B cell (primary cell): ENCODE measurements at regions not wholly inside any gene's neighbourhood (a gene's known extent, or its start where the extent isn't known, plus 50 kb on each side); places are given as distances from the start of the nearest gene placed in this dataset.

Experiments
- ATAC-seq: fragments of 200-7000 bp; cut with Tn5 transposase; one replicate; pipeline ENCODE4 v1.10.0; 2021; ENCODE audit warnings: low read depth, mild to moderate bottlenecking, moderate number of reproducible peaks, moderate library complexity
- CTCF ChIA-PET: fragments of 350-600 bp; sonication (Branson Sonifier 250); formaldehyde crosslinking; loops from one replicate; lab custom pipeline; 2021; ENCODE audit warnings: antibody characterized with exemption, inconsistent platforms; lab: Charles Lee
- POLR2A ChIA-PET: fragments of 350-600 bp; sonication (Branson Sonifier 250); formaldehyde crosslinking; loops from one replicate; lab custom pipeline; 2021; ENCODE audit warnings: antibody characterized with exemption; lab: Charles Lee
- DNase-seq: peaks from one replicate; pipeline ENCODE4 v3.0.0; 2013
- H2AFZ ChIP-seq: 2 replicates; pipeline ENCODE4 v1.6.1; 2012; ENCODE audit warnings: mild to moderate bottlenecking, low read depth, low read length; ENCODE audit not compliant: insufficient read depth, poor library complexity, severe bottlenecking
- H3K27ac ChIP-seq, 2 donors: 1 replicate in 1 of 2; 2 replicates in 1 of 2; pipeline ENCODE4 v1.5.1; 2012 to 2013; ENCODE audit warnings: low read length in 2 of 2, mild to moderate bottlenecking in 2 of 2, moderate library complexity in 1 of 2
- H3K27me3 ChIP-seq, 4 experiments: fragments of 200-600 bp in 1 of 4; sonication (generic) in 1 of 4; replicated peaks in 1 of 4; 1 replicate in 2 of 4; 2 replicates in 2 of 4; pipeline versions ENCODE4 v1.6.1 to v1.7.0; 2013 to 2016; ENCODE audit warnings: low read length in 3 of 4, mild to moderate bottlenecking in 2 of 4, mixed read lengths in 1 of 4, moderate library complexity in 1 of 4; ENCODE audit not compliant: insufficient read depth in 4 of 4, control insufficient read depth in 3 of 4; ENCODE audit errors: control extremely low read depth in 1 of 4
- H3K36me3 ChIP-seq, 2 experiments: replicated peaks in 1 of 2; 1 replicate in 1 of 2; 2 replicates in 1 of 2; pipeline versions ENCODE4 v1.6.1 to v1.7.1; 2013; ENCODE audit warnings: low read length in 1 of 2; ENCODE audit not compliant: insufficient read depth in 2 of 2, control insufficient read depth in 1 of 2; ENCODE audit errors: control extremely low read depth in 1 of 2, extremely low read depth in 1 of 2
- H3K4me1 ChIP-seq, 2 donors: fragments of 200-600 bp in 1 of 2; sonication (generic) in 1 of 2; 1 replicate in 1 of 2; 2 replicates in 1 of 2; pipeline versions ENCODE4 v1.5.1 to v1.6.1; 2013 to 2017; ENCODE audit warnings: low read length in 2 of 2; ENCODE audit not compliant: control insufficient read depth in 2 of 2, insufficient read depth in 2 of 2
- H3K4me2 ChIP-seq: replicated peaks from 2 replicates; pipeline ENCODE3; 2012; ENCODE audit warnings: mild to moderate bottlenecking, low read depth, low read length; ENCODE audit not compliant: poor library complexity, severe bottlenecking
- H3K4me3 ChIP-seq, 5 experiments: fragments of 200-600 bp in 1 of 5; sonication (generic) in 1 of 5; 1 replicate in 3 of 5; 2 replicates in 2 of 5; pipeline versions ENCODE4 v1.5.1 to v1.7.0; 2011 to 2016; ENCODE audit warnings: low read length in 4 of 5, mild to moderate bottlenecking in 4 of 5, low read depth in 2 of 5, control low read depth in 1 of 5, moderate library complexity in 1 of 5; ENCODE audit not compliant: insufficient read depth in 1 of 5; ENCODE audit errors: control extremely low read depth in 1 of 5, extremely low read depth in 1 of 5
- H3K79me2 ChIP-seq: fragments of 200-600 bp; sonication (generic); one replicate; pipeline ENCODE4 v1.6.0; 2016; ENCODE audit warnings: low read length; ENCODE audit not compliant: control insufficient read depth, insufficient read depth
- H3K9ac ChIP-seq: fragments of 200-600 bp; sonication (generic); 2 replicates; pipeline ENCODE4 v1.6.1; 2017; ENCODE audit warnings: mild to moderate bottlenecking, low read length, moderate library complexity
- H3K9me3 ChIP-seq, 3 donors: one replicate each; pipeline versions ENCODE4 v1.6.1 to v1.7.1; 2013; ENCODE audit warnings: low read length in 2 of 3; ENCODE audit not compliant: control insufficient read depth in 2 of 3, insufficient read depth in 1 of 3; ENCODE audit errors: control extremely low read depth in 1 of 3
- H4K20me1 ChIP-seq: 2 replicates; pipeline ENCODE4 v1.6.0; 2012; ENCODE audit warnings: mild to moderate bottlenecking, low read length; ENCODE audit not compliant: insufficient read depth, control insufficient read depth, poor library complexity, severe bottlenecking
- H3K27ac Mint-ChIP-seq: one replicate; pipeline ENCODE4 v1.8.0; 2021; ENCODE audit warnings: mixed read lengths
- H3K27me3 Mint-ChIP-seq: one replicate; pipeline ENCODE4 v1.8.0; 2021; ENCODE audit warnings: mixed read lengths
- H3K4me1 Mint-ChIP-seq: one replicate; pipeline ENCODE4 v1.8.0; 2021; ENCODE audit warnings: mixed read lengths
- H3K4me3 Mint-ChIP-seq: one replicate; pipeline ENCODE4 v1.8.0; 2021; ENCODE audit warnings: mixed read lengths
- H3K9me3 Mint-ChIP-seq: one replicate; pipeline ENCODE4 v1.8.0; 2022; ENCODE audit warnings: mixed read lengths; ENCODE audit not compliant: insufficient read depth
- EZH2 ChIP-seq: IDR thresholded peaks from 2 replicates; pipeline ENCODE4 v1.6.1; 2012; ENCODE audit warnings: borderline replicate concordance, low read depth, mild to moderate bottlenecking, moderate library complexity, low read length; ENCODE audit not compliant: insufficient read depth, poor library complexity, severe bottlenecking
- WGBS: methylation state at CpG from one replicate; pipeline ENCODE4 v1.1.5; 2013; ENCODE audit warnings: missing lambda C conversion rate; ENCODE audit not compliant: insufficient coverage; 5-methylcytosine and 5-hydroxymethylcytosine counted together
- intact Hi-C: fragments of 100-400 bp; cut with micrococcal nuclease; formaldehyde crosslinking; loops from one replicate; pipeline ENCODE4 v1.10.0; 2022
- TF ChIP-seq, protein P1 (sequence below): fragments of 200-600 bp; IDR thresholded peaks from one replicate; pipeline ENCODE4 v1.8.0; 2022; ENCODE audit warnings: antibody characterized with exemption, mild to moderate bottlenecking

- Histone ChIP-seq H3K79me2 (no peaks in the 10 kb centered on the region), H3K27ac (no peak overlapping the region), H3K36me3 (no peaks in the 10 kb centered on the region), H3K4me2 (no peak overlapping the region), H3K9ac (no peak overlapping the region), H4K20me1 (no peaks in the 10 kb centered on the region), H3K4me3 (no peak overlapping the region), H3K27me3 (no peaks in the 10 kb centered on the region), H3K4me1 (no peaks in the 10 kb centered on the region), H2AFZ (no peak overlapping the region), H3K9me3 (no peaks in the 10 kb centered on the region)
- Mint-ChIP-seq H3K9me3 (no peaks in the 10 kb centered on the region), H3K27me3 (no peaks in the 10 kb centered on the region), H3K4me1 (no peaks in the 10 kb centered on the region), H3K4me3 (no peak overlapping the region), H3K27ac (no peak overlapping the region)
- no peak for ATAC-seq
- ChIA-PET CTCF (no interaction called here), POLR2A (no interaction called here)
- 96% methylated on average over 2 of the region's 2 CpGs for WGBS
- TF ChIP-seq, protein P1, sequence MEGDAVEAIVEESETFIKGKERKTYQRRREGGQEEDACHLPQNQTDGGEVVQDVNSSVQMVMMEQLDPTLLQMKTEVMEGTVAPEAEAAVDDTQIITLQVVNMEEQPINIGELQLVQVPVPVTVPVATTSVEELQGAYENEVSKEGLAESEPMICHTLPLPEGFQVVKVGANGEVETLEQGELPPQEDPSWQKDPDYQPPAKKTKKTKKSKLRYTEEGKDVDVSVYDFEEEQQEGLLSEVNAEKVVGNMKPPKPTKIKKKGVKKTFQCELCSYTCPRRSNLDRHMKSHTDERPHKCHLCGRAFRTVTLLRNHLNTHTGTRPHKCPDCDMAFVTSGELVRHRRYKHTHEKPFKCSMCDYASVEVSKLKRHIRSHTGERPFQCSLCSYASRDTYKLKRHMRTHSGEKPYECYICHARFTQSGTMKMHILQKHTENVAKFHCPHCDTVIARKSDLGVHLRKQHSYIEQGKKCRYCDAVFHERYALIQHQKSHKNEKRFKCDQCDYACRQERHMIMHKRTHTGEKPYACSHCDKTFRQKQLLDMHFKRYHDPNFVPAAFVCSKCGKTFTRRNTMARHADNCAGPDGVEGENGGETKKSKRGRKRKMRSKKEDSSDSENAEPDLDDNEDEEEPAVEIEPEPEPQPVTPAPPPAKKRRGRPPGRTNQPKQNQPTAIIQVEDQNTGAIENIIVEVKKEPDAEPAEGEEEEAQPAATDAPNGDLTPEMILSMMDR = no peak
- TF ChIP-seq EZH2 = no peak
- DNase-seq = no peak
- intact Hi-C loops = no loop called here
Measured at GRCh38 chr3:64395490-64395889, 170.2 kb upstream of the PRICKLE2 start.

DNA sequence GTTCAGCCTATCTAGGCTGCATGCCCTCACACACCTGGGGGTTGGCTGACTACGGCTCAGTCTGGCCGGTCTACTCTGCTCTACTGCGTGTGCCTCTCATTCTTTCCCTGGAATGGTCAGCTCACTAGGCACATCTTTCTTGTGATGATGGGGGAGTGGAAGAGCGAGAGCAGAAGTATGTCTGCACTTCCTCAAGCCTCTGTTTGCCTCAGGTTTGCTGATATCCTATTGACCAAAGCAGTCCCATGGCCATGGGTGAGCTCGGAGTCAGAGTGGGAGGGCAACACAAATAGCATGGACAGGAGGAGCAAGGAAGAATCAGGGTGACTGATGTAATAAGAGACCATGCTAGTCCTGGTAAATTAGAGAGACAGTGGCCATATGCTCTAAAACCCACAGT is 167.9 kb upstream of the PRICKLE2 start:
- H3K4me3 ChIP-seq = no peak overlapping the region
- CTCF ChIA-PET = no interaction called here
- no peaks in the 10 kb centered on the region for H3K9me3 Mint-ChIP-seq
- no peak for TF ChIP-seq EZH2
- TF ChIP-seq, protein P1 = no peak
- no peak overlapping the region for H3K4me3 Mint-ChIP-seq
- H3K27ac ChIP-seq = no peak overlapping the region
- no peaks in the 10 kb centered on the region for H3K9me3 ChIP-seq
- no peak for DNase-seq
- no peak overlapping the region for H3K4me2 ChIP-seq
- H3K36me3 ChIP-seq = no peaks in the 10 kb centered on the region
- intact Hi-C loops = no loop called here
- no peaks in the 10 kb centered on the region for H4K20me1 ChIP-seq
- H2AFZ ChIP-seq = no peak overlapping the region
- H3K27me3 ChIP-seq = no peaks in the 10 kb centered on the region
- H3K79me2 ChIP-seq = no peaks in the 10 kb centered on the region
- POLR2A ChIA-PET = no interaction called here
- no peak overlapping the region for H3K9ac ChIP-seq
- 67% methylated on average over 4 of the region's 5 CpGs for WGBS
- H3K27ac Mint-ChIP-seq = no peak overlapping the region
- no peak for ATAC-seq
- no peaks in the 10 kb centered on the region for H3K4me1 ChIP-seq
- H3K4me1 Mint-ChIP-seq = no peaks in the 10 kb centered on the region
- H3K27me3 Mint-ChIP-seq = no peaks in the 10 kb centered on the region
